ENCODE measurements at regions not wholly inside any gene's neighbourhood (a gene's known extent, or its start where the extent isn't known, plus 50 kb on each side); places are given as distances from the start of the nearest gene placed in this dataset.
"Not testable (repeated sequence)": the region's sequence is repeated elsewhere in the genome, so short reads cannot be mapped to it uniquely, and the experiment has no call there.

- DNase-seq (ENCODE audit: low read depth in 1 of 2, low spot score in 2 of 2), result no peak
- no peaks in the 10 kb centered on the region for H3K27me3 ChIP-seq (replicated peaks)
- H3K4me3 ChIP-seq, result no peak overlapping the region
- H3K27ac ChIP-seq, result no peak overlapping the region
- H3K36me3 ChIP-seq, result no peaks in the 10 kb centered on the region
- no peaks in the 10 kb centered on the region for H3K4me1 ChIP-seq (replicated peaks)
- no peaks in the 10 kb centered on the region for H3K9me3 ChIP-seq (replicated peaks)
Observed at GRCh38 chr4:59647011-59647410, 1553.1 kb upstream of the ADGRL3 start.

- H3K36me3 ChIP-seq, result no peaks in the 10 kb centered on the region
- H3K4me3 ChIP-seq, result no peak overlapping the region
- H3K27me3 ChIP-seq (replicated peaks), result no peaks in the 10 kb centered on the region
- H3K4me1 ChIP-seq (replicated peaks), result no peaks in the 10 kb centered on the region
- no peaks in the 10 kb centered on the region for H3K9me3 ChIP-seq (replicated peaks)
- DNase-seq (ENCODE audit: low read depth in 1 of 2, low spot score in 2 of 2), result no peak
- H3K27ac ChIP-seq, result no peak overlapping the region
Observed at GRCh38 chr4:59647500-59647899, 1552.6 kb upstream of the ADGRL3 start.

DNA sequence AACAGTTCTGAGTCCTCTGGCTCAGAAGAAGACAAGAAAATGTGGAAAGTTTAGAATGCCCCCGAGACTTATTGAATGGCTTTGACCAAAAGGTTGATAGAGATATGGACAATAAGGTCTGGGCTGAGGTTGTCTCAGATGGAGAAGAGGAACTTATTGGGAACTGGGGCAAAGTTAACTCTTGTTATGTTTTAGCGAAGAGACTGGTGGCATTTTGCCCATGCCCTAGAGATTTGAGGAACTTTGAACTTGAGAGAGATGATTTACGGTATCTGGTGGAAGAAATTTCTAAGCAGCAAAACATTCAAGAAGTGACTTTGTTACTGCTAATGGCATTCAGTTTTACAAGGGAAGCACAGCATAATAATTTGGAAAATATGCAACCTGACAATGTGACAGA lies 1549.3 kb upstream of the ADGRL3 start:
- H3K9me3 ChIP-seq (replicated peaks), result no peaks in the 10 kb centered on the region

GRCh38 chr4:59655996-59656395 lies 1544.1 kb upstream of the ADGRL3 start:
- no peaks in the 10 kb centered on the region for H3K27me3 ChIP-seq (replicated peaks)
- no peak overlapping the region for H3K27ac ChIP-seq
- no peak overlapping the region for H3K4me3 ChIP-seq
- H3K9me3 ChIP-seq (replicated peaks), result no peaks in the 10 kb centered on the region
- H3K36me3 ChIP-seq, result no peaks in the 10 kb centered on the region
- DNase-seq (ENCODE audit: low read depth in 1 of 2, low spot score in 2 of 2), result no peak
- H3K4me1 ChIP-seq (replicated peaks), result no peaks in the 10 kb centered on the region

More for the DNA sequence above, 1549.3 kb upstream of the ADGRL3 start:
- Histone ChIP-seq H3K27me3 (replicated peaks) (no peaks in the 10 kb centered on the region), H3K4me1 (replicated peaks) (no peaks in the 10 kb centered on the region), H3K36me3 (no peaks in the 10 kb centered on the region), H3K27ac (no peak overlapping the region), H3K4me3 (no peak overlapping the region)
- DNase-seq (ENCODE audit: low read depth in 1 of 2, low spot score in 2 of 2), result no peak

GRCh38 chr4:59664771-59665170 lies 1535.4 kb upstream of the ADGRL3 start:
- Histone ChIP-seq H3K4me3 (no peak overlapping the region), H3K27me3 (replicated peaks) (no peaks in the 10 kb centered on the region), H3K4me1 (replicated peaks) (no peaks in the 10 kb centered on the region), H3K36me3 (no peaks in the 10 kb centered on the region), H3K9me3 (replicated peaks) (no peaks in the 10 kb centered on the region), H3K27ac (no peak overlapping the region)
- no peak for DNase-seq (ENCODE audit: low read depth in 1 of 2, low spot score in 2 of 2)

GRCh38 chr4:59666645-59667044 lies 1533.5 kb upstream of the ADGRL3 start:
- no peaks in the 10 kb centered on the region for H3K9me3 ChIP-seq (replicated peaks)
- no peaks in the 10 kb centered on the region for H3K27me3 ChIP-seq (replicated peaks)
- no peak overlapping the region for H3K4me3 ChIP-seq
- DNase-seq (ENCODE audit: low read depth in 1 of 2, low spot score in 2 of 2), result no peak
- H3K27ac ChIP-seq, result no peak overlapping the region
- H3K36me3 ChIP-seq, result no peaks in the 10 kb centered on the region
- no peaks in the 10 kb centered on the region for H3K4me1 ChIP-seq (replicated peaks)

DNA sequence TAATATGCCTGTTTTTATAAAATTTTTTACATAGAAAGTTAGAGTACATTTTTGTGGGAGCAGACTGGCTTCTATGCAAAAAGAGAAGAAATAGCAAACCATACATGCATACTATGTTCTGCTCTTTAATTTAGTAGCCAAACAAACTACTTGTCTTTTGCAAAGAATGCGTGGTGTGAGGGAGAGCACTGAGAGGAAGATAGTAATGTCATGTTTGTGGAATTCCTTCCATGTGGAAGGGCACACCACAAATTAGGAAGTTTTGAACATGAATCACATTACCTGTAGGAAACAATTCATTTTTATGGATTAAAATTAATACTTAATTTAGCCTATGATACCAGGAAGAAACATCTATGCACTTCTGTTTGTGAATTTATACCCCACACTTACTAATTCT lies 1529.1 kb upstream of the ADGRL3 start:
- Histone ChIP-seq H3K4me3 (no peak overlapping the region), H3K27me3 (replicated peaks) (no peaks in the 10 kb centered on the region), H3K9me3 (replicated peaks) (no peaks in the 10 kb centered on the region), H3K36me3 (no peaks in the 10 kb centered on the region), H3K27ac (no peak overlapping the region), H3K4me1 (replicated peaks) (no peaks in the 10 kb centered on the region)
- no peak for DNase-seq (ENCODE audit: low read depth in 1 of 2, low spot score in 2 of 2)

DNA sequence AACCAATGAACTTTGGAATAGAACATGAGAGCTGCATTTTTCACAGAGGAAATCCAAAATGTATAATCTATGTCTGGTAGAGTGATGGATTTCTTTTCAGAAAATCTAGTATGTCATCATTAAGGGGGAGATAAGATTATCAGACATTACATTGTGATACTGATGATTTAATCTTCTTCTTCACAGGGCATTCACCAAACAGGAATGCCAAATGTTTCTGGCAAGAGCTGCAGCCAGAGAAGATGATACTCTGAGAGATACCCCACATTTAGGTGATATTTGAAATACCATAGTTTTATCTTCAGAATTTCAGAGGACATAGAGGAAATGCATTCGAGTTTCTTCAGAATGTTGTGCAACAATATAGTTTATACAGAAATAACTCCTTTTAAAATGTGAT lies 1523.7 kb upstream of the ADGRL3 start:
- Histone ChIP-seq H3K27me3 (replicated peaks) (no peaks in the 10 kb centered on the region), H3K4me1 (replicated peaks) (no peaks in the 10 kb centered on the region), H3K27ac (no peak overlapping the region), H3K4me3 (no peak overlapping the region), H3K36me3 (no peaks in the 10 kb centered on the region), H3K9me3 (replicated peaks) (no peaks in the 10 kb centered on the region)
- DNase-seq (ENCODE audit: low read depth in 1 of 2, low spot score in 2 of 2), result no peak

- H3K4me1 ChIP-seq (replicated peaks); H3K27ac ChIP-seq; H3K27me3 ChIP-seq (replicated peaks); H3K36me3 ChIP-seq; H3K9me3 ChIP-seq (replicated peaks); H3K4me3 ChIP-seq; DNase-seq (ENCODE audit: low read depth in 1 of 2, low spot score in 2 of 2): not testable (repeated sequence)
Observed at GRCh38 chr4:59676992-59677391, 1523.1 kb upstream of the ADGRL3 start.

DNA sequence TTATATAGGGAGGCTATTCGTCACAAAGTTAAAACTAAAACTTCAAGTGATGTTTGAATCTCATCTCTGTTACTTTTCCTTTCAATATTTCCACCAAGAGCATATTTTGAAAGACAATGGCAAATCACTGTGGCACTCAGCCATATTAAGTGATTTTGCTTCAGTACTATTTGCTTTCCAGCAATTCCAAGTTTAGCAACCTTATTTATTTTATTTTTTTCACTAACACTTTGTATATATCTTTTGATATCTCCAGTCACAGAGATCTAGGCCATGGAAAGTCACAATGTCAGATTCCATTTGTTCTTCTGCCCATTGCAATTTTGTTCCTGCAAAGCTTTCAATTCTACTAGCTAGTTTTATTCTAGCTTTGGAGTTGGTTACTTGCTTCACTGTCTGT lies 1514.5 kb upstream of the ADGRL3 start:
- Histone ChIP-seq H3K27ac (no peak overlapping the region), H3K9me3 (replicated peaks) (peaks cover 2% of the 10 kb centered on the region), H3K36me3 (no peaks in the 10 kb centered on the region), H3K4me1 (replicated peaks) (no peaks in the 10 kb centered on the region), H3K4me3 (no peak overlapping the region), H3K27me3 (replicated peaks) (no peaks in the 10 kb centered on the region)
- no peak for DNase-seq (ENCODE audit: low read depth in 1 of 2, low spot score in 2 of 2)

- no peak overlapping the region for H3K4me3 ChIP-seq
- H3K4me1 ChIP-seq (replicated peaks), result no peaks in the 10 kb centered on the region
- H3K27me3 ChIP-seq (replicated peaks), result no peaks in the 10 kb centered on the region
- peaks cover 4% of the 10 kb centered on the region for H3K9me3 ChIP-seq (replicated peaks)
- H3K27ac ChIP-seq, result no peak overlapping the region
- no peak for DNase-seq (ENCODE audit: low read depth in 1 of 2, low spot score in 2 of 2)
- H3K36me3 ChIP-seq, result no peaks in the 10 kb centered on the region
Observed at GRCh38 chr4:59689149-59689548, 1511.0 kb upstream of the ADGRL3 start.

DNA sequence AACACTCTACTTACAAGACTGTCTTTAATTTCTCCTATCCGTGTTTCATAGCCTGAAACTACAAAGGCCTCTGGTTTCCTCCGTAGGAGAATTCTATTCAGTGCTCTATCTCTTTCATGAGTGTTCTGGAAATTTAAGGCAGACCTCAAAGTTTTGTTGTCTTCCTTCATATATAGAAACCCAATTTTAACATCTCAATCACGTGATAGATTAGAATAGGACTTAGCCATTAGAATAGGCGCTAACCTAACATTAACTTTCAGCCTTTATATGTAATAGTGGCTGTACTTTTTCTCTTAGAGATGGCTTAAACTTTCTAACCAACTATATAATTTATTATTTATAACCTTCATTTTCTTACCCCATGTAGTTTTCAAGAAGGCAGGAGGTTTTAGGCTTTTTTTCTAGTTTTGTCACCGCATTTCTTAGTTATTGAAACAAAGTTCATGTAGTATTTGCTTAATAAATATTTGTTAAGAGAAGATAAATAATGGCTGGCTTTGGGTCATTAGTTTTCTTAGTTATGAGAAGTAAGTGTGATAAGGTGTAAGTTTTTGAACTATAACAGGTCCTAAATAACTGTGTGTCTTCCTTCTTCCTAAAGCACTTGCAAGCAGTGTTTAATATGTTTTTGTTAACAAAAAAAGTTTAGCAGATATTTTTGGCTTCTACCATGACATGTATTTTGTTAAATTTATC lies 1504.6 kb upstream of the ADGRL3 start:
- Histone ChIP-seq H3K9me3 (replicated peaks) (0 out of 2 replicates have a peak, but pooled peaks cover 2% of the 10 kb centered on the region), H3K4me1 (replicated peaks) (no peaks in the 10 kb centered on the region), H3K36me3 (no peaks in the 10 kb centered on the region), H3K27me3 (replicated peaks) (no peaks in the 10 kb centered on the region), H3K27ac (no peak overlapping the region), H3K4me3 (no peak overlapping the region)
- DNase-seq (ENCODE audit: low read depth in 1 of 2, low spot score in 2 of 2), result no peak

DNA sequence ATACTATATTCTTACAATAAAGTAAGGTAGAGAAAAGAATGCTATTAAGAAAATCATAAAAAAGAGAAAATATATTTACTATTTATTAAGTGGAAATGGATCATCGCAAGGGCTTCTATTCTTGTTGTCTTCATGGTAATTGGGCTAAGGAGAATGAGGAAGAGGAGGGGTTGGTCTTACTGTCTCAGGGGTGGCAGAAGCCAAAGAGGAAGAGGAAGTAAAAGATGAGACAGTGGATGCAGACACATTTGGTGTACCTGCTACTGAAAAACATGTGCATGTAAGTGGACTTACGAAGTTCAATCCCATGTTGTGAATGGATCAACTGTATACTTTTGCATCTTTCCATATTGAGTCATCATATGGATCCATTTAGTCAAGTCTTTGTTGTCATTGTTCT lies 1502.1 kb upstream of the ADGRL3 start:
- H3K27ac ChIP-seq, result no peak overlapping the region
- no peaks in the 10 kb centered on the region for H3K4me1 ChIP-seq (replicated peaks)
- H3K36me3 ChIP-seq, result no peaks in the 10 kb centered on the region
- no peaks in the 10 kb centered on the region for H3K27me3 ChIP-seq (replicated peaks)
- no peak overlapping the region for H3K4me3 ChIP-seq
- no peak for DNase-seq (ENCODE audit: low read depth in 1 of 2, low spot score in 2 of 2)
- H3K9me3 ChIP-seq (replicated peaks), result peaks cover 3% of the 10 kb centered on the region; the same call in 1 of the 2 replicates

DNA sequence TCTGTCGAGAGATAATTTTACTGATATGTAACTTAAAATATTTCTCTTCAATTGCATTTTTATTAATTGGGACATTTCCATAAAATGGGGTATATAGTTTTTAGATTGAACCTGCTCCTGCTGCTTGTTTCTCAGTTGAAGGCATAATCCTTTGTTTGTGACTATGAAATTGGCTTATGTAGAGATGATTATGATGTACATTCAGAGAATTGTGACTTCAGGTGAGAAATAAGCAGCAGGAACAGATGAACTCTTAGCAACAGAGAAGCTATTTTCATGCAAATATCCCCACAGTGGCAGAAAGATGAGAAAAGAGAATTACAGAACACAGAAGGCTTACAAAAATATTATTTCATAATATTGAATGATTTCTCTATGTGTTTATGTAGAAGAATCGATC lies 1499.5 kb upstream of the ADGRL3 start:
- Histone ChIP-seq H3K36me3 (no peaks in the 10 kb centered on the region), H3K9me3 (replicated peaks) (peaks cover 3% of the 10 kb centered on the region; the same call in 1 of the 2 replicates), H3K4me1 (replicated peaks) (no peaks in the 10 kb centered on the region), H3K27me3 (replicated peaks) (no peaks in the 10 kb centered on the region), H3K27ac (no peak overlapping the region), H3K4me3 (no peak overlapping the region)
- no peak for DNase-seq (ENCODE audit: low read depth in 1 of 2, low spot score in 2 of 2)

GRCh38 chr4:59704616-59705015 lies 1495.5 kb upstream of the ADGRL3 start:
- Histone ChIP-seq H3K4me1 (replicated peaks) (no peaks in the 10 kb centered on the region), H3K4me3 (no peak overlapping the region), H3K9me3 (replicated peaks) (peaks cover 3% of the 10 kb centered on the region; the same call in 1 of the 2 replicates), H3K27ac (no peak overlapping the region), H3K36me3 (no peaks in the 10 kb centered on the region), H3K27me3 (replicated peaks) (no peaks in the 10 kb centered on the region)
- DNase-seq (ENCODE audit: low read depth in 1 of 2, low spot score in 2 of 2), result no peak
